ENCODE measurements at regions not wholly inside any gene's neighbourhood (a gene's known extent, or its start where the extent isn't known, plus 50 kb on each side); places are given as distances from the start of the nearest gene placed in this dataset.
"Not testable (repeated sequence)": the region's sequence is repeated elsewhere in the genome, so short reads cannot be mapped to it uniquely, and the experiment has no call there.

- DNase-seq, result no peak
Observed at GRCh38 chr16:51524555-51525373, 373.7 kb upstream of the SALL1 start.

- DNase-seq, result no peak
Observed at GRCh38 chr16:51524070-51524469, 373.0 kb upstream of the SALL1 start.

GRCh38 chr16:51523400-51523799 lies 372.3 kb upstream of the SALL1 start:
- DNase-seq, result no peak

GRCh38 chr16:51522902-51523301 lies 371.8 kb upstream of the SALL1 start:
- no peak for DNase-seq

- DNase-seq, result not testable (repeated sequence)
Observed at GRCh38 chr16:51516960-51517359, 365.9 kb upstream of the SALL1 start.

- no peak for DNase-seq
Observed at GRCh38 chr16:51510416-51510815, 359.3 kb upstream of the SALL1 start.

GRCh38 chr16:51509336-51509735 lies 358.3 kb upstream of the SALL1 start:
- DNase-seq, result no peak

- DNase-seq, result no peak
Observed at GRCh38 chr16:51508490-51509212, 357.6 kb upstream of the SALL1 start.

GRCh38 chr16:51507286-51507685 lies 356.2 kb upstream of the SALL1 start:
- no peak for DNase-seq

- DNase-seq, result no peak
Observed at GRCh38 chr16:51500306-51500705, 349.2 kb upstream of the SALL1 start.

GRCh38 chr16:51497541-51498211 lies 346.6 kb upstream of the SALL1 start:
- DNase-seq, result no peak

GRCh38 chr16:51490866-51491265 lies 339.8 kb upstream of the SALL1 start:
- DNase-seq, result no peak

GRCh38 chr16:51487880-51488279 lies 336.8 kb upstream of the SALL1 start:
- DNase-seq, result no peak

- DNase-seq, result no peak
Observed at GRCh38 chr16:51474414-51475091, 323.5 kb upstream of the SALL1 start.

- no peak for DNase-seq
Observed at GRCh38 chr16:51473091-51473490, 322.0 kb upstream of the SALL1 start.

GRCh38 chr16:51470492-51470891 lies 319.4 kb upstream of the SALL1 start:
- DNase-seq, result no peak

GRCh38 chr16:51464996-51465395 lies 313.9 kb upstream of the SALL1 start:
- DNase-seq, result no peak

- DNase-seq, result no peak
Observed at GRCh38 chr16:51461255-51461654, 310.2 kb upstream of the SALL1 start.

- no peak for DNase-seq
Observed at GRCh38 chr16:51458356-51459140, 307.5 kb upstream of the SALL1 start.

- DNase-seq, result no peak
Observed at GRCh38 chr16:51457775-51458174, 306.7 kb upstream of the SALL1 start.

GRCh38 chr16:51455398-51455797 lies 304.3 kb upstream of the SALL1 start:
- no peak for DNase-seq

- DNase-seq, result no peak
Observed at GRCh38 chr16:51453251-51453650, 302.2 kb upstream of the SALL1 start.

Measured in NCI-H526 treated with DMSO at 0.1 percent for 48 hours (cell line).